GM21526 (cell line): ENCODE measurements at regions not wholly inside any gene's neighbourhood (a gene's known extent, or its start where the extent isn't known, plus 50 kb on each side); places are given as distances from the start of the nearest gene placed in this dataset.

Experiments used
- ATAC-seq: cut with Tn5 transposase; IDR thresholded peaks from one replicate; pipeline ENCODE4 v1.9.1; 2021; ENCODE audit warnings: moderate library complexity; ENCODE audit not compliant: unreplicated experiment, low FRiP score

- no peak for ATAC-seq
These were observed 638.0 kb upstream of the ZEB2 start for GRCh38 chr2:145157741-145158591.

- no peak for ATAC-seq
These were observed 637.2 kb upstream of the ZEB2 start for GRCh38 chr2:145157036-145157675.

GRCh38 chr2:145156199-145156598 lies 636.3 kb upstream of the ZEB2 start:
- ATAC-seq, result no peak

GRCh38 chr2:145155196-145155595 lies 635.3 kb upstream of the ZEB2 start:
- no peak for ATAC-seq

- no peak for ATAC-seq
These were observed 634.8 kb upstream of the ZEB2 start for GRCh38 chr2:145154731-145155130.

- ATAC-seq, result no peak
These were observed 626.8 kb upstream of the ZEB2 start for GRCh38 chr2:145146691-145147090.

- ATAC-seq, result no peak
These were observed 624.3 kb upstream of the ZEB2 start for GRCh38 chr2:145144131-145144728.

GRCh38 chr2:145141981-145142380 lies 622.1 kb upstream of the ZEB2 start:
- no peak for ATAC-seq

GRCh38 chr2:145140658-145141057 lies 620.7 kb upstream of the ZEB2 start:
- ATAC-seq, result no peak

- ATAC-seq, result no peak
These were observed 618.7 kb upstream of the ZEB2 start for GRCh38 chr2:145138626-145139025.

GRCh38 chr2:145137901-145138300 lies 618.0 kb upstream of the ZEB2 start:
- no peak for ATAC-seq

- ATAC-seq, result no peak
These were observed 617.3 kb upstream of the ZEB2 start for GRCh38 chr2:145137211-145137610.

- no peak for ATAC-seq
These were observed 616.8 kb upstream of the ZEB2 start for GRCh38 chr2:145136702-145137101.

- no peak for ATAC-seq
These were observed 606.2 kb upstream of the ZEB2 start for GRCh38 chr2:145126146-145126545.

GRCh38 chr2:145124085-145124484 lies 604.2 kb upstream of the ZEB2 start:
- ATAC-seq, result no peak

GRCh38 chr2:145123606-145124005 lies 603.7 kb upstream of the ZEB2 start:
- no peak for ATAC-seq

- ATAC-seq, result no peak
These were observed 599.3 kb upstream of the ZEB2 start for GRCh38 chr2:145119225-145119624.

GRCh38 chr2:145116834-145117725 lies 597.2 kb upstream of the ZEB2 start:
- no peak for ATAC-seq

- no peak for ATAC-seq
These were observed 596.1 kb upstream of the ZEB2 start for GRCh38 chr2:145116056-145116455.

- ATAC-seq, result no peak
These were observed 594.8 kb upstream of the ZEB2 start for GRCh38 chr2:145114726-145115125.

- no peak for ATAC-seq
These were observed 592.5 kb upstream of the ZEB2 start for GRCh38 chr2:145112467-145112866.
